ENCODE measurements at regions not wholly inside any gene's neighbourhood (a gene's known extent, or its start where the extent isn't known, plus 50 kb on each side); places are given as distances from the start of the nearest gene placed in this dataset.

- DNase-seq (no peak), ATAC-seq (ENCODE audit: low read depth) (no peak)
- ChIA-PET POLR2A (ENCODE audit: unreplicated experiment) (no interaction called here), CTCF (no interaction called here)
- WGBS, 2 experiments (ENCODE audit: extremely low coverage in 2 of 2, insufficient read length in 1 of 2): no CpG with 5 or more reads among the region's 3 CpGs
- H3K27ac ChIP-seq (ENCODE audit: insufficient read depth, low read length): no peak overlapping the region
- H2AK9ac ChIP-seq (replicated peaks; ENCODE audit: low read depth, low read length, poor library complexity): no peak overlapping the region
- no peak overlapping the region for H3K14ac ChIP-seq (replicated peaks; ENCODE audit: low read depth, low read length)
- no peak overlapping the region for H3K18ac ChIP-seq (ENCODE audit: low read depth, low read length)
- H4K20me1 ChIP-seq (ENCODE audit: insufficient read depth, low read length): no peaks in the 10 kb centered on the region
- no peak overlapping the region for H3K56ac ChIP-seq (ENCODE audit: extremely low read depth, insufficient read depth, low read length)
- H2AFZ ChIP-seq (replicated peaks; ENCODE audit: low read length, poor library complexity): no peak overlapping the region
- no peaks in the 10 kb centered on the region for H3K4me1 ChIP-seq (ENCODE audit: control insufficient read depth, insufficient read depth, low read length)
- no peak overlapping the region for H3K23ac ChIP-seq (ENCODE audit: low read depth, low read length)
- no peak overlapping the region for H3K9ac ChIP-seq (ENCODE audit: low read depth, low read length)
- H3K36me3 ChIP-seq (ENCODE audit: control insufficient read depth, insufficient read depth, low read length): no peaks in the 10 kb centered on the region
- H3K9me1 ChIP-seq (ENCODE audit: insufficient read depth, low read length): no peaks in the 10 kb centered on the region
- H3K27me3 ChIP-seq (ENCODE audit: control insufficient read depth, insufficient read depth, low read length): no peaks in the 10 kb centered on the region
- dilution Hi-C loops (cut with HindIII; ENCODE audit: low sequenced_read_pairs, unreplicated experiment) (no loop called here), in situ Hi-C loops (cut with MboI; ENCODE audit: low sequenced_read_pairs) (no loop called here), intact Hi-C loops (cut with micrococcal nuclease) (no loop called here)
- H4K5ac ChIP-seq (ENCODE audit: low read depth, low read length): no peak overlapping the region
- no peak overlapping the region for H2BK5ac ChIP-seq (ENCODE audit: low read depth, low read length, poor library complexity, severe bottlenecking)
- no peak overlapping the region for H3K4me3 ChIP-seq (ENCODE audit: insufficient read depth, low read depth, low read length)
- BruUV-seq (replicated peaks): no TSS peak
- no peak overlapping the region for H2BK15ac ChIP-seq (ENCODE audit: low read depth, low read length)
- 0 out of 2 replicates have a peak, but pooled peaks cover 2% of the 10 kb centered on the region for H3K9me3 ChIP-seq (ENCODE audit: control insufficient read depth, insufficient read depth, low read length)
- H3K4me2 ChIP-seq (ENCODE audit: low read depth, low read length): no peak overlapping the region
- H2BK20ac ChIP-seq (ENCODE audit: low read depth, low read length): no peak overlapping the region
- no peak overlapping the region for H4K91ac ChIP-seq (ENCODE audit: insufficient read depth, low read depth, low read length)
- H3K4ac ChIP-seq (ENCODE audit: low read depth, low read length): no peak overlapping the region
- H2BK120ac ChIP-seq (ENCODE audit: low read depth, low read length): no peak overlapping the region
- H2AK5ac ChIP-seq (ENCODE audit: low read depth, low read length): no peak overlapping the region
- no peaks in the 10 kb centered on the region for H3K79me1 ChIP-seq (ENCODE audit: low read depth in 1 of 2, low read length in 2 of 2)
- H4K8ac ChIP-seq (ENCODE audit: low read depth in 2 of 2, low read length in 2 of 2): no peak overlapping the region
- TF ChIP-seq MXI1 (IDR thresholded peaks at IDR 0.05; ENCODE audit: borderline replicate concordance, low read depth, low read length) (no peak), CEBPB (IDR thresholded peaks at IDR 0.05; ENCODE audit: low read depth, low read length) (no peak), CHD1 (IDR thresholded peaks at IDR 0.05; ENCODE audit: low read depth, low read length) (no peak), POLR2A (IDR thresholded peaks at IDR 0.05; ENCODE audit: low read depth, low read length) (no peak), FOS (IDR thresholded peaks at IDR 0.05; ENCODE audit: low read depth, low read length) (no peak), ELK1 (IDR thresholded peaks at IDR 0.05; ENCODE audit: borderline replicate concordance, low read depth, low read length) (no peak), CTCF (conservative IDR thresholded peaks at IDR 0.05; ENCODE audit: low read depth, low read length) (no peak), BHLHE40 (IDR thresholded peaks at IDR 0.05; ENCODE audit: low read depth, low read length) (no peak), NFE2L2 (IDR thresholded peaks at IDR 0.05; ENCODE audit: low read depth, low read length) (no peak), RAD21 (IDR thresholded peaks at IDR 0.05; ENCODE audit: low read length) (no peak), SMC3 (IDR thresholded peaks at IDR 0.05; ENCODE audit: low read depth, low read length) (no peak), USF2 (IDR thresholded peaks at IDR 0.05; ENCODE audit: low read depth, low read length) (no peak), MAFK (IDR thresholded peaks at IDR 0.05; ENCODE audit: low read depth, low read length) (no peak)
Observed at GRCh38 chr1:82612986-82613385, 812.3 kb downstream of the ADGRL2 start.
